H1 (cell line): ENCODE measurements at regions not wholly inside any gene's neighbourhood (a gene's known extent, or its start where the extent isn't known, plus 50 kb on each side); places are given as distances from the start of the nearest gene placed in this dataset.

Experiments
- CHD1 ChIP-seq: IDR thresholded peaks from 2 replicates; pipeline ENCODE4 v1.6.1; 2012; ENCODE audit warnings: low read depth, low read length, improper control_type of control experiment
- CHD7 ChIP-seq: fragments of 300-600 bp; sonication (generic); IDR thresholded peaks from 2 replicates; pipeline ENCODE4 v1.7.1; 2012; ENCODE audit warnings: low read length, moderate library complexity, mild to moderate bottlenecking, inconsistent platforms; ENCODE audit not compliant: insufficient replicate concordance

GRCh38 chr5:39799242-39799641 is 374.5 kb upstream of the DAB2 start (continued):
- no peak for TF ChIP-seq CHD7
- no peak for TF ChIP-seq CHD1
